RWPE1 (cell line): ENCODE measurements at regions not wholly inside any gene's neighbourhood (a gene's known extent, or its start where the extent isn't known, plus 50 kb on each side); places are given as distances from the start of the nearest gene placed in this dataset.

Source experiments
- CTCF ChIA-PET: fragments of 350-600 bp; sonication (Branson Sonifier 250); formaldehyde crosslinking; extraction: SDS; loops from one replicate; lab custom pipeline; 2021; lab: Yijun Ruan, JAX
- POLR2A ChIA-PET: fragments of 400-600 bp; formaldehyde crosslinking; extraction: SDS; loops from one replicate; lab custom pipeline; 2020; ENCODE audit warnings: antibody characterized with exemption; ENCODE audit not compliant: low non-redundant PET; lab: Yijun Ruan, JAX
- DNase-seq: peaks from one replicate; pipeline ENCODE4 v3.0.0; 2012; ENCODE audit warnings: low spot score
- H3K27ac ChIP-seq: fragments of 450-650 bp; 2 replicates; pipeline ENCODE4 v1.5.1; 2017
- CTCF ChIP-seq: fragments of 450-650 bp; conservative IDR thresholded peaks from 2 replicates; pipeline ENCODE4 v1.5.1; 2017; ENCODE audit warnings: low read depth, mild to moderate bottlenecking

DNA sequence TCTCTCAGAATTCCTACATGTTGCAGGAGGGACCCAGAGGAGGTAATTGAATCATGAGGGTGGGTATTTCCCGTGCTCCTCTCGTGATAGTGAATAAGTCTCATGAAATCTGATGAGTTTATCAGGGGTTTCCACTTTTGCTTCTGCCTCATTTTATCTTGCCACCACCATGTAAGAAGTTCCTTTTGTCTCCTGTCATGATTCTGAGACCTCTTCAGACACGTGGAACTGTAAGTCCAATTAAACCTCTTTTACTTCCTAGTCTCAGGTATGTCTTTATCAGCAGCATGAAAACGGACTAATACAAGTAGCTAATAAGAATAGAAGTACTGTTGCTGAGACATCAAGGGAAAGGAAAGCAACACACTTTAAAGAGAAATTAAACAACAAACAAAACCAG is 143.4 kb downstream of the CCDC71L start:
- no peak for TF ChIP-seq CTCF
- CTCF ChIA-PET, result interaction anchor here (0.7 kb wide), 1 partner anchor 630 kb away, joined by 3 read pairs; no protein-coding TSS in a partner anchor
- no peak overlapping the region for H3K27ac ChIP-seq
- no peak for DNase-seq
- POLR2A ChIA-PET, result no interaction called here

GRCh38 chr7:106515321-106515720 is 145.6 kb downstream of the CCDC71L start:
- ChIA-PET POLR2A (no interaction called here), CTCF (interaction anchor here (0.5 to 0.6 kb wide), 3 partner anchors 53 to 103 kb away, joined by 3 to 4 read pairs (median 3); no protein-coding TSS in a partner anchor)
- DNase-seq, result no peak
- no peak overlapping the region for H3K27ac ChIP-seq
- TF ChIP-seq CTCF, result no peak

DNA sequence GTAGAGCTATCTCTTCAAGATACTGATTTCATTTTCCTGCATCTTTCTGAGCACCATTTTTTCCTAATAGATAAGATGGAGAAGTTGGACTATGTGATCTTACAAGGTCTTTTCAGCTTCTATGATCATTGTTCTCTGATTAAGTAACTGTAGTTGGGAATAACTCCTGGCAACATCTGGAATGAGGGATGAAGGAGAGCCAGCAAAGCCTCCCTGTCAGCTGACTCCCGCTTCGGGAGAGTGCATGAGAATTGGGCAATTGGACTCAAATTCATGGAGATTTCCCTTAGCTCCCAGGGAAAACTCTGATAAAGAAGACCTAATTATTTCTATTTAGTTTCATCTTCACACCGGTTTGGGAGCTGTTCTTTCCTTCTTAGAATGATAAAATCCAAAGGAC is 146.1 kb downstream of the CCDC71L start:
- TF ChIP-seq CTCF, result no peak
- no peak for DNase-seq
- no peak overlapping the region for H3K27ac ChIP-seq
- ChIA-PET CTCF (interaction anchor here (0.5 to 0.6 kb wide), 3 partner anchors 52 to 102 kb away, joined by 3 to 4 read pairs (median 3); no protein-coding TSS in a partner anchor), POLR2A (no interaction called here)

DNA sequence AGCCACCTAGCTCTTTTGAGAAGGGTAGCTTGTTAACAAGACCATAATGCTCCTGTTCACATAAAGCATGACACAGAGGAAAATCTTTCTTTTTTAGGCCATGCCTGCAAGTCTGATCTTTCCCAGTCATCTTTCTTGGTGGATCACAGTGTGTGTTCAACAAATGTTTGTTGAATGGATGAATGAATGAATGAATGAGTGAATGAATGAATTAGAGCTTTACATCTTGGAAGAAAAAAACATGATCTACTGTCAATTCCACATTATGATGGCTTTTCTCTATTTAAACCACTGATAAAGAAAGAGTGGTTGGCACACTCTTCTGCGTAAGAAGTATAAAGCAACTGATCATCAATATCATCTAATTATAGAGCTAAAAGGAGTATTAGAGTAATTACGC is 148.7 kb downstream of the CCDC71L start:
- TF ChIP-seq CTCF, result no peak
- no peak for DNase-seq
- no peak overlapping the region for H3K27ac ChIP-seq
- ChIA-PET POLR2A (no interaction called here), CTCF (interaction anchor here (1.5 kb wide), 1 partner anchor 336 kb away, joined by 6 read pairs; no protein-coding TSS in a partner anchor)

DNA sequence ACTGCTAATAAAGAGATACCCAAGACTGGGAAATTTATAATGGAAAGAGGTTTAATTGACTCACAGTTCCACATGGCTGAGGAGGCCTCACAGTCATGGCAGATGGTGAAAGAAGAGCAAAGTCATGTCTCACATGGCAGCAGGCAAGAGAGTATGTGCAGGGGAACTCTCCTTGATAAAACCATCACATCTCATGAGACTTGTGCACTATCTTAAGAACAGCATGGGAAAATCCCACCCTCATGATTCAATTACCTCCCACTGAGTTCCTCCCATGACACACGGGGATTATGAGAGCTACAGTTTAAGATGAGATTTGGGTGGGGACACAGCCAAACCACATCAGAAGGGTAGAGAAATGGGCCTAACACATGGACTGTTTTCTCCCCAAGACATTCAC is 156.3 kb downstream of the CCDC71L start:
- no peak for TF ChIP-seq CTCF
- CTCF ChIA-PET, result no interaction called here
- POLR2A ChIA-PET, result no interaction called here
- no peak overlapping the region for H3K27ac ChIP-seq
- DNase-seq, result no peak

DNA sequence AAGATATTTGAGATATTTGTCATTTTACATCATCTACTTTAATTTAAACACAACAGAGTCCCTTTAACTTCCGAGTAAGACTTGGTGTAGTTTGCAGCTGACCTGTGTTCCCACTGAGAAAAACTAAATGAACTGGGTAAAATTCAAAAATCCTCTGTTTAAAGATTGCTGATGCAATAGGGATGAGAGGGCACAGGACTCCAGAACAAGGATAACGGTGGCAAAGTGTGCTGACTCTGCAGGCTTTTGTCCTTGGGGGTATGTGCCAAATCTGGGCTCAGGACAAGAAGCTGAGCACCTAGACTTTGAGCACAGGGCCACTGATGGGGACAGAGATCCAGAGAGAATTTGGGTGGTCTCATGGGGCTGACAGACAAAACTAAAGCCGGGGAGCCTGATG is 156.8 kb downstream of the CCDC71L start:
- no peak for TF ChIP-seq CTCF
- no peak overlapping the region for H3K27ac ChIP-seq
- no peak for DNase-seq
- ChIA-PET POLR2A (no interaction called here), CTCF (no interaction called here)
